Urinary bladder (tissue), 3 donors: ENCODE measurements at regions not wholly inside any gene's neighbourhood (a gene's known extent, or its start where the extent isn't known, plus 50 kb on each side); places are given as distances from the start of the nearest gene placed in this dataset.

Experiments used
- DNase-seq: peaks from one replicate; pipeline ENCODE4 v3.0.0-alpha.2; 2015; ENCODE audit errors: extremely low spot score
- H3K27ac ChIP-seq: one replicate; pipeline ENCODE4 v1.5.1; 2013; ENCODE audit warnings: low read depth, mild to moderate bottlenecking, moderate library complexity
- H3K36me3 ChIP-seq: one replicate; pipeline ENCODE4 v1.6.1; 2013; ENCODE audit warnings: mild to moderate bottlenecking, moderate library complexity; ENCODE audit not compliant: insufficient read depth
- H3K4me1 ChIP-seq: one replicate; pipeline ENCODE4 v1.6.1; 2013; ENCODE audit warnings: mild to moderate bottlenecking, moderate library complexity; ENCODE audit not compliant: insufficient read depth
- H3K4me3 ChIP-seq: one replicate; pipeline ENCODE4 v1.5.1; 2013; ENCODE audit warnings: low read depth, low read length
- WGBS: extraction: QIAGEN DNeasy Blood & Tissue Kit; methylation state at CpG from one replicate; pipeline ENCODE4 v1.1.7; 2013; 5-methylcytosine and 5-hydroxymethylcytosine counted together
- donor health status: healthy with polysubstance abuse.
- donor health status: healthy.

DNA sequence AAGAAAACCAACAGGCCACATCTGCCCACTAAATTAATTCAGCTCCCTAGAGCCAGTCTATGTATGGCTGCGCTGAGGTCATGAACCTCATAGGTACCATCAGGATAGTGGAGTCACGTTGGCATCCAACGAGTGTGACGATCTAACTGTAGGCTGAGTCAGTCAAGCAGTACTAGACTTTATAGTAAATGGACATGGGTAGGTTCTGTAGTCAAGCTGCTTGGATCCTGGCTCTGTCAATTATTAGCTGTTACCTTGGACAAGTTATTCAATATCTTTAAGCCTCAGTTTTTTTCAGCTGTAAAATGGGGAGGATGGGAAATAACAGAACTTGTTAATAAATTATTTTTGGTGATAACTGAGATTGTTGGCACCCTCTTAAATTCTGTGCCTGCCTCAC lies 432.4 kb upstream of the RASGEF1B start:
- Histone ChIP-seq H3K4me1 (no peaks in the 10 kb centered on the region), H3K36me3 (no peaks in the 10 kb centered on the region)
- 97% methylated on average over 4 of the region's 4 CpGs for WGBS

DNA sequence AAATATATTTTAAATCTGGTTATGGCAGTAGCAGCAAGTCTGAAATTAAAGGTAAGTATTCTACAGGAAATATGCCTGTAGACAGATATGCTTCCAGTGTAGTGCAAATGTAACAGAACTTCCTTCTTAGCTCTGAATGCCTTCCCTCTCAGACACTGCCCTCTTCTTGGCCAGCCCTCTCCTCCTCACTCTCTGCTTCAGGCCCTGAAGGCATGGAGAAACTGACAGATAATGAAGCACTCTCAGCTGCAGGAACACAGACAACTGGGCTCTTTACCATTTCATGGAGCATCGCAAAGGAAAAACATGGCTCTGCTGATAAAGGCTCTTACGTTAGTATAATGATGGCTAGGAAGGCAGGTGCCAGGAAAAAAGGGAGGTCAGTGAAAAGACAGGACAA lies 431.5 kb upstream of the RASGEF1B start:
- H3K4me1 ChIP-seq = no peaks in the 10 kb centered on the region
- DNase-seq = no peak
- no peak overlapping the region for H3K27ac ChIP-seq
- 69% methylated on average over 2 of the region's 2 CpGs for WGBS
- H3K4me3 ChIP-seq = no peak overlapping the region
- no peaks in the 10 kb centered on the region for H3K36me3 ChIP-seq

More for the DNA sequence above, 432.4 kb upstream of the RASGEF1B start:
- Histone ChIP-seq H3K27ac (no peak overlapping the region), H3K4me3 (no peak overlapping the region)
- DNase-seq = no peak

DNA sequence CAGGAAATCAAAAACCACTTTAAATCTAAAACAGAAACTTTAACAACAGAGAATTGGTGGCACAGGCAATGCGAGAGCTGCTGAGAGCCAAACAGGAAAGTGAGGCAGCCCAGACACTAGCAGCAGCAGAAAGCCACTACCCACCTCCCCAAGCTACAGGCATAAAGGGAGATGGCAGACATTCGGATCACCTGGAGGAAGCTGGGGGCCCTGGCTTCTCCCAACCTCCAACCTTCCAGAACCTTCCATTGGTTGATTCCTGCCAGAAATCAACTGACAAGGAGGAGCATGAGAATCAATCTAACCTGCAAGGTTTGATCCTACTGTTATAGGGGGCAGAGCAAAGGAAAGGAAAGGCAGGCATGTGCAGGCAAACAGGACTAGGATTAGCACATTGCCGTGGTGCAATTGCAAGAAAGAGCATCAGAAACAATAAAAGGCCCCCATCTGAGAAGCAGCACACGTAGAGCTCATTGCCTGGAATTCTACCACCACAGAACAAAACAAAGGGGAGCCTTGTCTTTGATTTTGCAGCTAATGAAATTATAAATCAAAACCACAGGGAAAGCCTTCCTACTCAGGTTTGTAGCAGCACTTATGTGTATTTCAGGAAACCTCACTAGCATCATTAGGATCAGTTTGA lies 427.3 kb upstream of the RASGEF1B start:
- no peaks in the 10 kb centered on the region for H3K36me3 ChIP-seq
- DNase-seq = no peak
- no peaks in the 10 kb centered on the region for H3K4me1 ChIP-seq
- WGBS = 62% methylated on average over 4 of the region's 4 CpGs
- H3K4me3 ChIP-seq = no peak overlapping the region
- no peak overlapping the region for H3K27ac ChIP-seq

DNA sequence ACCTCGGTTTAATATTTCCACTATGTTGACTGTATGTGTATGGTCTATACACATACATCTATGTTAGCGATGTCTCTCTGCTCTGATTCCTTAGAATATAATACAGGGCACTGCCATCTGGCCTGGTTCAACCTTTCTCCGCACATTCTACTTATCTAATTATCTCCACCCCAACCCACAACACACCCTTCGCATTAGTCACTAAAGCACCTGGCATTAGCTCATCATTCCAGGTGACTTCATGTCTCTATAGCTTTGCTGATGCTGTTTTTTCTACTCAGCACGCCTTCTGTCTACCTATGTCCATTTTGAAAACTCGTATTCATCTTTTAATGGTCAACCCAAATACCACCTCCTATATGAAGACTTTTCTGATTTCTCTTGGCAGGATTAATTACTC lies 425.2 kb upstream of the RASGEF1B start:
- Histone ChIP-seq H3K36me3 (no peaks in the 10 kb centered on the region), H3K4me3 (no peak overlapping the region), H3K4me1 (no peaks in the 10 kb centered on the region), H3K27ac (no peak overlapping the region)
- 93% methylated on average over 6 of the region's 6 CpGs for WGBS
- DNase-seq = no peak

DNA sequence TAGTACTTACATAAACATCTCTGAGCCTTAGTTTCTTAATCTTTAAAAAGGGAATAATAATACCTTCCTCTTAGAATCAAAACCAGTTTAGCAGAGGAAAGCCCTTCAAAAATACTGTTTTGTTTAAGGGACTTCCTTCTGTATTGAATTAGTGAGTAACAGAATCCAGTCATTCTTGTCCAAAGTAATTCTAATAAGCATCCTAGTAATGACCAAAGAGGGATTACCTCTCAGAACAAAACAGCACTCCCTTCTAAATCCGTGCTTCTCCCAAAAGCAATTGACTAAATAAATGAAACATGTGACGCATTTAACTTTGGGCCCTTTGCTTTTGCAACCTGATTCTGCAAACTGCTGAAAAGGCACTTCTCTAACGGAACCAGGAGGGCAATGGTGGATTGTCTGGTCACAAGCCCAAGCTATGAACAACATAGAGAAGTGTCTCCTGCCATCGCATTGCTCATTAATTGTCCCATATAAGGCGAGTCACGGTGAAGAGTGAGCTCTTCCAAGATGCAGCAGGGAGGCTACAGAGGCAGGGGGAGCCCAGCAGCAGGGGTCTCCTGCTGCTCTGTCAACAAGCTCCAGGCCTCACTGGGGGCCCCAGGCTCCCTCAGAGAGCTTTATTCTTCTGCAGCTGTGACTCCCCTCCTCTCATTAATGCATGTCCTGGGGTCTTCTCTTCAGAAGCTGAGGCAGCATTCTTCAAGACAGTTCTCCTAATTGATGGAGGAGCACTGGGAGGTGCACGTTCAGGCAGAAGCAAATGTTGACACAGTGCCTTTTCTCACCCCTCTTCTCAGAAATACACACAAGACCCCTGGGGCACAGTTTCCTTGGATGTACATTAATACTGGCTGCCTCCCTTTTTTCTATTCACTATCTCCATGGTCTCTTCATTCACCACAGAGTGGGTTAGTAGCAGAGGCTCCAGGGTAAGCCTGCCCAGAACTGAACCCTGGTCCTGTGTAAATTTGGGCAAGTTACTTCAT lies 419.6 kb upstream of the RASGEF1B start:
- H3K36me3 ChIP-seq = no peaks in the 10 kb centered on the region
- WGBS = 50% methylated on average over 7 of the region's 7 CpGs
- no peak overlapping the region for H3K4me3 ChIP-seq
- no peak for DNase-seq
- H3K4me1 ChIP-seq = no peaks in the 10 kb centered on the region
- H3K27ac ChIP-seq = no peak overlapping the region

DNA sequence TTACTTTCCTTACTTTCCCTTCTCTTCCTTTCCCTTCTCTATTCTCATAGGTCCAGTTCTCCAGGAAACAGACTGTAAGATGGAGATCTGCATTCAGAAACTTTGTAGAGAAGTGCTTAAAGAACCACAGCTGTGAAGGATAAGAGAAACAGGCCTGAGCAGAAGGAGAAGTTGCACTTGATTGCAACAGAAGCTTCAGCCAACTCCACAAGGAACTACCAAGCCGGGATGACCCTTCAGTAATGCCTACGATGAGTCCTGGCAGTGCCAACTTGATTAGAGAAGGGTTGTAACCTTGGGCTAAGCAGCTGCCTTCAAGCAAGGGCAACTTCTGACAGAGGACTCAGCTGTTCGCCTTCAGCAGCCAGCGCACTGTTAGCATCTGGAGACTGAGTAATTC lies 413.3 kb upstream of the RASGEF1B start:
- no peak for DNase-seq
- 88% methylated on average over 4 of the region's 4 CpGs for WGBS
- no peak overlapping the region for H3K27ac ChIP-seq
- no peaks in the 10 kb centered on the region for H3K4me1 ChIP-seq
- no peak overlapping the region for H3K4me3 ChIP-seq
- H3K36me3 ChIP-seq = no peaks in the 10 kb centered on the region

DNA sequence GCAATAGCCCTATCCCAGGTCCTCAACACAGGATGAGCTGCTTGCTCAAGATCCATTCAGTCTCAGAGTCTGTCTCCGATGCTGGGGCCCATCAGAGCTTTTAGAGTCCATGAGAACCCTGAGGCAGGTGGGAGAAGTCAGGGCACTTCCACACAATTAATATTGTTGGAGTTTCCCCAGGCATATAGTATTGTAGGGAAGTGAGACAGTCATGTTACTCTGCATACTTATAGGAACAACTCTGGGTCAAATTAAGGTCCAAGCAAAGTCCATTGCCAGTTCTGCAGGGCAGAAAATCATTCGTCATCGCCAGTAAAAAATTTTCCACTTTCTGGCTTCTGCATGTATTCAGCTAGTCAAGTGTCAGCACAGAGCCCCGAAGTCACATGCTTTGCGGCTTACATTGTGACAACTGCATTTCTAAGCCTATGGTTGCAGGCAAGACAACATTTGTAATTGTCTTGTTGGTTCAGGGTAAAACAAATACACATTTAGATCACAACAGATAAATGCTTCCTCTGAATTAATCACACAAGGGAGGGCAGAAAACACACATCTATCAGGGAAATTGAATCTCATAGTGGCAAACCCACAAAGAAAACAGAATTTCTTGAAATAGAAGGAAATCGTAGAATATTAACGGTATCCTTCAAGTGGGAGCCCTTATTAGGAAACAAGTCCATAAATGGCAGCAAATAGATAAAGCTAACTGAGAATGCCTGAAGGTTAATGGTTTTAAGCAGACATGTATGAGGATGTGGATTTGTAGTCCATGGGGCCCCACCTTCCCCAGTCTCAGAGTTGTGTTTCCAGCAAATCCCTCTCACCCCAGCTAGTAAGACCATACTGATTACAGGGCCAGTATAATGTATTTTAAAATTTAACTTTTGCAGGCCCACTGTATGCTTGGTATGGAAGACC lies 412.1 kb upstream of the RASGEF1B start:
- no peak overlapping the region for H3K27ac ChIP-seq
- WGBS = 89% methylated on average over 7 of the region's 7 CpGs
- no peaks in the 10 kb centered on the region for H3K4me1 ChIP-seq
- DNase-seq = no peak
- H3K4me3 ChIP-seq = no peak overlapping the region
- H3K36me3 ChIP-seq = no peaks in the 10 kb centered on the region

DNA sequence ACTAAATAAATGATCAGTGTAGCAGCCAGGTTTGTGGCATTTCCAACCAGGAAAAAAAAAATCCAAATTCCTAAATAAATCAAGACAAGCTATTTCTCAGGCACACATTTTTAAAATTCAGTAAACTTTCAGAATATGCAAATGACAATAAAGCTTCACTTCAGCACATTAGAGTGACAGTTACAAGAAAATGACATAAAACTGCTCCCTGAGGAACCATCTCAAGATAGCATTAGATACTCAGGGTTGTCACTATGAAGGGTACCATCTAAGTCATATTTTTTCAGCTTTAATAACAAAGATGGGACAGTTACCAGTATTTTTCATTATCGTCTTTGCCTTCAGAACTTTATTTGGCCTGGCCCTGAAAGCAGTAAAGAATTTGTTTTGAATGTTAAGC lies 411.3 kb upstream of the RASGEF1B start:
- 88% methylated on average over 1 of the region's 1 CpG for WGBS
- Histone ChIP-seq H3K4me3 (no peak overlapping the region), H3K36me3 (no peaks in the 10 kb centered on the region), H3K27ac (no peak overlapping the region), H3K4me1 (no peaks in the 10 kb centered on the region)
- no peak for DNase-seq

DNA sequence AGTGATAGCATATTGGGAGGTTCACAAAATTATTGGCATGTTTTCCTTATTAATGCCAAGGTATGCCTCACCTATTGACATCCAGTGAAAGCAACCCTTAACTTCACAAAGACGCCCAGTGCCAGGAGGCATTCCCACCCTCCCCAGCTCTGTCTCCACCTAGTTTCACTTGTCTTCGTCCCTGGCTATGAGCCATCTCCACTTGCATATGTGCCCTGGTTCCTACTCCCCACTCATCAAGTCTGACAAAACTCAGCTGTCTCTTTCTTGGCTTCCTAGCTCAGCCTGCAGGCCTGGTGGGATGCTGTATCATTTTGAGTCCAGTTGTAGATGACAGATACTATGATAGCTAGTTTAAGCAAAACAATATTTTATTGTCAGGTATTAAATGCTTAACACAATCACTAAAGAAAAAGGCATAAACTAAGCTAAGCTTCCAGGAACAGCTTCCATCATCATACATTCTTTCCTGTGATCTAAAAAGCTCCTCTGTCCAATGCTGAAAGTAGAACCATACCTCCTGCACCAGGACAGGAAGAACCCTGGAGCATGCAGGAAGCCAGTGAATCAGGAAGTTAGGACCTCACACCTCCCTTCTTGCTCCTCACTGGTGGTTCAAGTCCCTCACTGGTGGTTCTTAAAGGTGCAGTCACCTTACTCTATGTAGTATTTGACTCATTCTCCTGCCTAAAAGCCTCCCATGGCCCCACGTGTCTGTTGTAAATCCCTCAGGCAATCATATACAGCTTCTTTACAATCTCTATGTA lies 410.3 kb upstream of the RASGEF1B start:
- Histone ChIP-seq H3K4me1 (no peaks in the 10 kb centered on the region), H3K36me3 (no peaks in the 10 kb centered on the region), H3K4me3 (no peak overlapping the region), H3K27ac (no peak overlapping the region)
- WGBS = 37% methylated on average over 3 of the region's 3 CpGs
- DNase-seq = no peak

DNA sequence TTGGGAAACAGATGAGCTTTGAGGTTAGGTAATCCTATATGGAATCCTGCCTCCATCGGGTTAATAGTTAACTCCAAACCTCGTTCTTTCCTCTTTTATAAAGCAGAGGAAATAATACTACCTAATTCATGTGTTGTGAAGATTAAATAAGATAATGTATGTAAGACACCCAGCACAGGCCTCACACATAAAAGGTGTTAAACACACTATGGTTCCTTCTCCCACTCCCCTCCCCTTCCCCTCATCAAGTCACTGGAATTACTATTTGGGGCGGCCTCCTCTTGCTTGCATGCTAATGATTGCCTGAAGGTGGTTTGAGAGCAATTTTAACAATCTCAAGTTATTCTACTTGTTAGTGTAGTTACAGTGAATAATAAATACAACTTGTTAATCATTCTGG lies 404.4 kb upstream of the RASGEF1B start:
- 63% methylated on average over 3 of the region's 3 CpGs for WGBS
- H3K4me1 ChIP-seq = peaks cover 3% of the 10 kb centered on the region
- no peak for DNase-seq

DNA sequence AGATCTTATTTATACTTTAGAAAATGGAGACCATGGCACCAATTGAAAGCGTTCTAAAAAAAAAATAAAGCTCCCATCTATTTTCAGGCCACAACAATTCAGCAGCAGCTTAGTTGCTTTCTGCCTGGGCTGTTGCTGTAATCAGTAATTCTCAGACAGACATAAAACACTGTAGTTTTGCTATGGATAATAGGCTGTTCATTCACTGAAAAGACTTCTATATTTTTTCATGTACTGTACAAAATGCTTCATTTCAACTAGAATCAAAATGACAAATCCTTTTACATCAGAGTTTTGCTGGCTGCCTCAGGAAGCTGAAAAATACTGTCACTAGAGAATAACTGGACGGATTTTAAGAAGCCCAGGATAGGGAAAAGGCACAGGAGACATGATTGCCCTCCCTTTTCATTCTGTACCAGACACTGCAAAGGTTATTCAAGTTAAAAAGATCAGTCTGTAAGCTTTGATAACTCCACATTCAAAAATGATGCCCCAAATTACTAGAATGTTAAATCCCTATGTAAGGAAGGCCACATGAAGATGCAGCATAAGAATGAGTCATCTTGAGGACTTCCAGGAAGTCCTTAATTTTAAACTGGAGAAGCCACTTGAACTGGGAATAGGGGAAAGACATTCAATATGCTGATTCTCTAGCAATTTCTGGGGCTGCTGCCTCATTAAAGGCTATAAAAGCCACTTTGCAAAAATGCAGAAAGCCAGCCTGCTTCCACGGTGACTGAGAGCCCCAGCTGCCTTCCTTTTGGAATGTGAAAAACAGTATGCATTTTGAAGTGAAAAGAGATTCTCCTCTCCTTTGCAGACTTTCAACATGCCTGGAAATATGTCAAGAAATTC lies 403.2 kb upstream of the RASGEF1B start:
- peaks cover 3% of the 10 kb centered on the region for H3K4me1 ChIP-seq
- H3K27ac ChIP-seq = no peak overlapping the region
- WGBS = 62% methylated on average over 3 of the region's 3 CpGs
- DNase-seq = no peak
- H3K4me3 ChIP-seq = no peak overlapping the region
- no peaks in the 10 kb centered on the region for H3K36me3 ChIP-seq

More for the DNA sequence above, 404.4 kb upstream of the RASGEF1B start:
- Histone ChIP-seq H3K4me3 (no peak overlapping the region), H3K27ac (no peak overlapping the region), H3K36me3 (no peaks in the 10 kb centered on the region)

DNA sequence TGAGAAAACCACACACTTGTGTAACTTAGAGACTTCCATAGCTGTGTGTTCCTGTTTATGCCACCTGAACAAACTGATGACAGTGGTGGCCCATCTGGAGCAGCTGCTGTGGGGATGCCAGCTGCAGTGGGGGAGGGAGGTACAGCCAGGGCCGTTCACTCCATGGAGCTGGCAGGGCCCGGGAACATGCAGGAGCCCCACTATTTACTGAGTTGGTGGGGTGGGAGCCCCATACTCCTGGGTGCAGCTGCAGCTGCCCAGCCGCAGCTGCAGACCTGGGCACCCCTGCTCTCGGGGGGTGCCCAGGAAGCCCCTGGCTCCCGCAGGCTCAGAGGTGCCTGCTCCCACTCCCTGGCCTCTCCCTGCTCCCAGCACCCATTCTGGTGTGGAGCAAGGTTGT lies 398.6 kb upstream of the RASGEF1B start:
- Histone ChIP-seq H3K4me1 (peaks cover 1% of the 10 kb centered on the region), H3K4me3 (no peak overlapping the region), H3K27ac (no peak overlapping the region), H3K36me3 (no peaks in the 10 kb centered on the region)
- no peak for DNase-seq
- 96% methylated on average over 5 of the region's 5 CpGs for WGBS
